ENCODE measurements at regions not wholly inside any gene's neighbourhood (a gene's known extent, or its start where the extent isn't known, plus 50 kb on each side); places are given as distances from the start of the nearest gene placed in this dataset.

- DNase-seq (ENCODE audit: low read depth): no peak
- TF ChIP-seq CTCF (IDR thresholded peaks at IDR 0.05; ENCODE audit: insufficient read depth, low read depth, low read length): no peak
- CTCF ChIA-PET: no interaction called here
- Histone ChIP-seq H3K27me3 (ENCODE audit: control insufficient read depth, insufficient read depth, low read length) (no peaks in the 10 kb centered on the region), H3K4me3 (ENCODE audit: low read depth, low read length) (no peak overlapping the region), H3K36me3 (ENCODE audit: control insufficient read depth, insufficient read depth, low read length) (no peaks in the 10 kb centered on the region)
- POLR2A ChIA-PET: no interaction called here
Measured at GRCh38 chr3:88621586-88621985, 471.8 kb downstream of the C3orf38 start.

DNA sequence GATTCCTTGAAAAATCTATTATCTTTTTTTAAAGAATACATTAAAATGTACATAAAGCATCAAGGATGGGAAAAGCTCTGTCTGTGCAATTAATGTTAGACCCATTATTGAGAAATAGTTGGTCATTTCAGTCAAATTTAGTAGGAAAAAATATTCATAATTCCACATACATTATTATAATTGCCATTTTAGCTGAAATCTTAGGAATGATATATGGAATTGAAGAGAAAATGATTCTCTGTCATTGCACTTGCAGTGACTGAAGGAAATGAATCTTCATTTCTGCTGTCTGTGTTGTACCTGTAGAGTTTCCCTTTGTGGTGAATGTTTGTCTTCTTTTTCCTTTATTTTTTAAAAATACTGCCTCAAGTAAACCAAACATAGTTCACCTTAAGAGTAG, 473.9 kb downstream of the C3orf38 start:
- Histone ChIP-seq H3K4me3 (ENCODE audit: low read depth, low read length) (no peak overlapping the region), H3K36me3 (ENCODE audit: control insufficient read depth, insufficient read depth, low read length) (no peaks in the 10 kb centered on the region), H3K27me3 (ENCODE audit: control insufficient read depth, insufficient read depth, low read length) (no peaks in the 10 kb centered on the region)
- no peak for TF ChIP-seq CTCF (IDR thresholded peaks at IDR 0.05; ENCODE audit: insufficient read depth, low read depth, low read length)
- ChIA-PET CTCF (no interaction called here), POLR2A (no interaction called here)
- DNase-seq (ENCODE audit: low read depth): no peak

DNA sequence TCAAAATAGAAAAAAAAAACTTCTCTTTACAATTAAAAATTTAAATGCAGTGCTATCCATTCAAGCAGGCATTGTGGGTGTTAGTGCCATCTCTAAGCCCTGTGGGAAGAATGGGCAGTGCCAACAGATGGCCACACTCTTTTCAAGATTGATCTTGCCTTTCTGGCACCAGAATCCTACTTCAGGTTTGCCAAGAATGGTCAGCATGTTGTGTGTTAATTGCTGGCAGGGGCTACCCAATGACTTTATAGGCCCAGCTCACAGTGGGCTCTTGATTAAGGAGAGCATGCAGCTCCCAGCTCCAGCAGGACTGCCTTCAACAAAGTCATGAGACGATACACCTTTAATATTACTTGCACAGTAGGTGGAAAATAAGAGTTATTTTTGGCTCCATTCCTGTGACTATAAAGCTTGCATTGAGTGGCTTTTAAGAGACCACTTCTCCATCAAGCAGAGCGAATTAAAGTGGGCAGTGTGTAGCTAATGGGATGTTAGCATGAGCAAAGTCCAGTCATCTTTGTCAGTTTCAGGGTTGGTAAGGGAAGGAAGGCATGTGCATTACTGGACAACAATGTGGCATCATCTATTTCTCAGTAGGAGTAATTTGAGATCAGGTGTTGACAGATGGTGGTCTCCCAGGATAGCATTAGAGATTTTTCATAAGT, 476.8 kb downstream of the C3orf38 start:
- H3K4me3 ChIP-seq (ENCODE audit: low read depth, low read length): no peak overlapping the region
- ChIA-PET POLR2A (no interaction called here), CTCF (no interaction called here)
- TF ChIP-seq CTCF (IDR thresholded peaks at IDR 0.05; ENCODE audit: insufficient read depth, low read depth, low read length): no peak
- no peak for DNase-seq (ENCODE audit: low read depth)
- no peaks in the 10 kb centered on the region for H3K27me3 ChIP-seq (ENCODE audit: control insufficient read depth, insufficient read depth, low read length)
- no peaks in the 10 kb centered on the region for H3K36me3 ChIP-seq (ENCODE audit: control insufficient read depth, insufficient read depth, low read length)

- no peak for DNase-seq (ENCODE audit: low read depth)
- H3K4me3 ChIP-seq (ENCODE audit: low read depth, low read length): no peak overlapping the region
- no peaks in the 10 kb centered on the region for H3K36me3 ChIP-seq (ENCODE audit: control insufficient read depth, insufficient read depth, low read length)
- TF ChIP-seq CTCF (IDR thresholded peaks at IDR 0.05; ENCODE audit: insufficient read depth, low read depth, low read length): no peak
- POLR2A ChIA-PET: no interaction called here
- CTCF ChIA-PET: no interaction called here
- no peaks in the 10 kb centered on the region for H3K27me3 ChIP-seq (ENCODE audit: control insufficient read depth, insufficient read depth, low read length)
Measured at GRCh38 chr3:88628901-88629300, 478.5 kb upstream of the EPHA3 start.

GRCh38 chr3:88632226-88632625, 475.2 kb upstream of the EPHA3 start:
- TF ChIP-seq CTCF (IDR thresholded peaks at IDR 0.05; ENCODE audit: insufficient read depth, low read depth, low read length): no peak
- Histone ChIP-seq H3K4me3 (ENCODE audit: low read depth, low read length) (no peak overlapping the region), H3K27me3 (ENCODE audit: control insufficient read depth, insufficient read depth, low read length) (no peaks in the 10 kb centered on the region), H3K36me3 (ENCODE audit: control insufficient read depth, insufficient read depth, low read length) (no peaks in the 10 kb centered on the region)
- no peak for DNase-seq (ENCODE audit: low read depth)
- CTCF ChIA-PET: no interaction called here
- POLR2A ChIA-PET: no interaction called here
